ENCODE measurements at regions not wholly inside any gene's neighbourhood (a gene's known extent, or its start where the extent isn't known, plus 50 kb on each side); places are given as distances from the start of the nearest gene placed in this dataset.
"Not testable (repeated sequence)": the region's sequence is repeated elsewhere in the genome, so short reads cannot be mapped to it uniquely, and the experiment has no call there.

DNA sequence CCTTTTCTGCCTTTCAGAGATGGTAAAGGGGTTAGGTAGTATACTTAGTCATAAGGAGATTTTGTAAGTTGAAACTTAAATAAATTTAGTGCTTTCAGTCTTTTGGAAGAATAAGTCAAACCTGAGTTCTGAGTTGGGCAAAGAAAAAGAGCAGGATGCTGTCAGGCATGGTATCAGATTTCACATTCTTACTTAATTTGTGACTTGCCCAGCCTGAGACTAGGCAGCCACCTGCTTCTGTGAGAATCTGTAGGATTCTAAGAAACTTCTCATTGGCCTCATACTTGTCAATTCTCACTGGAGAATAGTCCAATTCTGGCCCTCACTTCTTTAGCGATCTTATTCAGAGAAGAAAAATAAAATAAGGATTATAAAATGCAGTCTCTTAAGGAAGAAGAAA, 577.5 kb downstream of the DIPK2A start:
- no peak for DNase-seq

DNA sequence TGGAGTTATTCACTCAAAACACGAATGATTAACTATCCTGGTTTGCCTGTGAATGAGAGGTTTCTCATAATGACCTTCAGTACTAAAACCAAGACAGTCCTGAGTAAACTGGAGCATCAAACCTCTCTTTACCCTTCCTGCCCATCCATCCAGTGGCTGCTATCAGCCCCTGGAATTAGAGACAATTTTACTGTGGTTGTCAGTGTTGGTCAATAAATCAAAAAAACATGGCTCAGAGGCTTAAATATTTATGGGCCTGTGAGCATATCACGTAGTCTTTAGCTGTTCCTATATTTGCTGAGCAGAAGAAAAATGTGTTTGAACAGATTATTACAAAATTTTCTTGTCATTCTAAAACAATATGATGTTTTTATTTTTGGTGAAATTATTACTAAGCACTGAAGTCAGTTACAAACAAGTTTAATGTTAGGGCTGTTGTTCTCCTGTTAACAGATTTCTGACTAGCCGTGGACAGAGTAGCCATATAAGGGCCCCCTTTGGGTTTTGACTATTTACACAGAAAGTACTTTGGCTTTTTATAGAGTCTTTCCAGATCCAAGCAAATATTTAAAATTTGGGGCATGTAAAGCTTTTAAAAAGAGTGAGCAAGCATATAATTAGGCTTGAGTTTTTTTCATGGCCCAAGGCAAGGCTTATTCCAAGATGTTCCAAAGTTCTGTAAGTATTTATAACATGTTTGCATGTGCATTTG, 580.9 kb downstream of the DIPK2A start:
- no peak for DNase-seq

DNA sequence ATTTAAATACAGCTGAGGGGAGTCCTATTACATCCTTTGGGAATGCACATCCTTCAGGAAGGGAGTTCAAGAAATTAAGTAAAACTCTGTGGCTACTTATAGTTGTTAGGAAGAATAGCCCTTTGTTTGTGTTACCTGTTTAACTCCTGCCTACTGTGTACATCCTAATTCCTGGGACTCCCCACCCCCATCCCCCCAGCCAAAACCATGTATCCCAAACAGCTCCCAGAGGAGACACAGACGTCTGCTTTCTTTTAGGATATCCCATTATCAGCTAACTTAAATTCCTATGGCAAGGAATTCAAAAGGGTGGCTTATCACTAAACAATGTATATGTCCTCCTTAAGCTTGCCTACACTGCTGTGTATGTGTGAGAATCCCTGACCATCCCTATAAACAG, 581.7 kb downstream of the DIPK2A start:
- DNase-seq = no peak

DNA sequence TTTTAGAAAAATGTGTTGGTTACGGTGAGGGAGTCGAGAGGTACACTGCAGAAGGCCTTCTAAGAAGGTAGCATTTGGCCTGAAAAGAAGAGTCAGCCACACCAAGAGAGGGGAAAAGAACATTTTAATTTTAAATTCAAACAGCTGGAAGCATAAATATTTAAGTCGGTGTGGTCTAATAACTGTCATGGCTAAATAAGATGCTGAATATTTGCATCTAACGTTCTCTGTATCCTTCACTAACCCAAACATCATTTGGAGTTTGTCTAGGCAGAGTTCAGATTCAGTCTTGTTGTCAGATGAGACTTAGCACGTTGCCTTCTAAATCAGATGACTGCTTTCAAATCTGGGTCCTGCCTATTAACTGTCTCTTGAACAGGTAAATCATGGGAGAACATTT, 583.3 kb downstream of the DIPK2A start:
- no peak for DNase-seq

DNA sequence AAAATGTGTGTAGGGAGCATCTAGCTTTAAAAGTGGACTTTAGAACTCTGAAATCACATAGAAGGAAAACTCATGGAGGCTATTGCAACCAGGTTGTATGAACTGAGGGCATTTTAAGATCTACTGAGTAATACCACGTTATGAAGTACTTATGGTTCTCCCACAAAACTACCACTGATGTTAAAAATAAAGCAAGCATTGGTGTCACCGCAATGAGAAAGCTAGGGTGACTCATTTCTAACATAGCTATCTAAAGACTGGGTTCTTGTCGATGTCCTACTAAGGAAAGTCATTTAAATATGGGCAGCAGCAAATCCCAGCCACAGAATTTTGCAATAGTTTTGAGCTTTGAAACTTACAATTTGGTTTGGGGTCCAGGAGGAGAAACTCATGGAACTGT, 584.8 kb downstream of the DIPK2A start:
- DNase-seq = no peak

DNA sequence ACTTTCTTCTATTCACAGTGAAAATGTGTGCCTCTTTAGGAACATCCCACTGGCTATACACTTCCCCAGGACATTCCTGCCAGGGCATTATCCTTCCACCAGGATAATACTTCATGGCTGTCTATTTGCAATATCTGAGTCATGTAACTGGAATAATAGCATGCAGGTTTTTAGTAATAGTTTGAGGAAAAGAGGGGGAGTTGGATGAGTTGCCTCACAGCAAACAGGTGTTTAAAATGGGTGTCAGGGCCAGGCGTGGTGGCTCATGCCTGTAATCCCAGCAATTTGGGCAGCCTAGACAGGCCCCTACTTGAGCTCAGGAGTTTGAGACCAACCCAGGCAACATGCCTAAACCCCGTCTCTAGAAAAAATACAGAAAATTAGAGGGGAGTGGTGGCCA, 585.9 kb downstream of the DIPK2A start:
- DNase-seq = no peak

DNA sequence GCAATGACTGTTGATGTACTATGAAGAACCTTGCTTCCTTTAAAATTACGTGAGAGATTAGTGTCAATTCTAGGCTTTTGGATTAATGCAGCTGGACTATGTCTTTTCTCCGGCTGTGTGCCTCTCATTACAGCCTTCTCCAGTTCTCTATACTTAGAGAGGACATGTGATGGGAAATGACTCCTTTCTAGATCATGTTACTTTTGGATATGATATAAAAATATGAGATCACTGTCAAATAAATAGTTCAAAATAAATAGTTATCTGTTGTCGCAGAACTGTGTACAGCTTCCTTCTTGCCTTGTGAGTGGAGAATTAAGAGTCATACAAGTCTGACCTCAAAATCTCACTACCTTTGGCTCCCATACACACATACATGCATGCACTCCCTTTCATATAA, 592.4 kb downstream of the DIPK2A start:
- no peak for DNase-seq

DNA sequence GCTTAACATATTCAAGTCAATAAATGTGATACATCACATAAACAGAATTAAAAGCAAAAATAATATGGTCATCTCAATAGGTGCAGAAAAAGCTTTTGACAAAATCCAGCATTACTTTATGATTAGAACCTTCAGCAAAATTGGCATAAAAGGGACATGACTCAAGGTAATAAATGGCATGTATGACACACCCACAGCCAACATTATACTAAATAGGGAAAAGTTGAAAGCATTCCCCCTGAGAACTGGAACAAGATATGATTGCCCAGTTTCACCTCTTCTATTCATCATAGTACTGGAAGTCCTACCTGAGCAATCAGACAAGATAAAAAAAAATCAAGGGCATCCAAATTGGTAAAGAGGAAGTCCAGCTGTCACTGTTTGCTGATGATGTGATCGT, 594.7 kb downstream of the DIPK2A start:
- DNase-seq = no peak

DNA sequence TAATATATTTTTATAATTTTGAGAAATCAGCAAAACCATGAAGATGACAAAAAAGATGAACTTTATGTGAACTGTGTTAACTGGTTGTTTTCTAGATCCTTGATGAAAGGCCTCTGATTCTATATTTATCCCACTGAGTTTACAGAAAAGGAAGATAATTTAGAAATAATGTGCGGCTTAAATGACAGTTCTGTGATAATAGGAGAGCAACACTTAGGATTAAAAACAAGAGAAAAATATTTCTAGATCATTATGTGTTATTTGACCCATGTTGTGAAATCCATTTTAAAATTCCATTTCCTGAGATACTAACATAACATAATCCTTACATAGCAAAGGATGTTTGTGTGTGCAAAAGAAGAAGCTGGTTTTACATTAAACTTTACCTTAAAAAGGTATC, 598.0 kb downstream of the DIPK2A start:
- DNase-seq = no peak

DNA sequence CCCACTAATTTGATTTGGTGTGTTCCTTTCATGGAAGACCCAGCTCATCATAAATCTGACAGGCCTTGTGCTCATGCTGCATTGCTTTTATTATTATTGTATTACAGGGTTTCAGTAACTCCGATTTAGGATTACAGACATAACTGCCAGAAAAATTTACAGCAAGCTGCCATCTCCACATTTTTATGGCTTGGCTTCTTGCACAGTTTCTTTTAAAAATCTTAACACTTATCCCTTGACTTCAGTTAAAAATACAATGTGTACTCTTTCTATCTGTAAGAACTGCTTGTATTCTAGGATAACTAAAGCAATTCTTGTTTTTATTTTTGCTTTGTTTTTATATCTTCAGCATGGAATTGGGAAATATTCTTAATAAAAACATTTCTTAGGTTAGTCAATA, 612.2 kb downstream of the DIPK2A start:
- no peak for DNase-seq

DNA sequence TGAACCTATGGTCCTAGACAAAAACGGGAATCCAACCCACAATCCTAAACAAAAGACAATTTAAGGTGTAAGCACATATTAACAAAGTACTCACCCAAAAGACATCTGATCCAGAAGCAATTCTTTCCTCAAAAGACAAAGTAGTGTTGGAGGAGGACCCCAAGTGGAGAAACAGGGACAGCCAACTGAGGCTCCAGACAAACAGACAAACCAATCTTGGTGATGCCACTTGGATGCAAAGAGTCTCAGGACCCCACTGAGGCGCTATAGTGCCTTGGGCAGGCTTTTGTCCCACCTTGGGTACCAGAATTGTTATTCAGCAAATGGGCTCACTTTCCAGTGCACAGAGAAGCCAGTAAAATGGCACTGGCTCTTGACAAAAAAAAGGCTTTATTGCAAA, 613.8 kb downstream of the DIPK2A start:
- no peak for DNase-seq

DNA sequence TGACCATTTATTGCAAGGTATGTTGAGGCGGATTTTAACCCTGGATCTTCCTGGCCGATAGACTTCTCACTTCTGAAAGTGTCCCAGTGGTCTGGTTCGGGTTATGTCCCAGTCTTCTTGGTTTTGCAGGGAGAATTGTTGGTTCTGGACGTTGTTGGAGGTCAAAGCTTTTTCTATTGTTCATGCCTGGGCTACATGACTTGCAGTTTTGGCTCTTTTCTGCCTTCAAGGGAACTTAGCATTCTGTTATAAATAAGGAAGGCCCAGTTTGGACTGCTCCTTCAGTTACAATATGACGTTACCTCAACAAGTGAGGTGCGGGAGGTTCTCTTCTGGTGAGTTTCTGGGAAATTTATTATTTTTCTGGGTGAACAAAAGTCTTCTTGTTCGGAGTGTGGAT, 614.3 kb downstream of the DIPK2A start:
- no peak for DNase-seq

DNA sequence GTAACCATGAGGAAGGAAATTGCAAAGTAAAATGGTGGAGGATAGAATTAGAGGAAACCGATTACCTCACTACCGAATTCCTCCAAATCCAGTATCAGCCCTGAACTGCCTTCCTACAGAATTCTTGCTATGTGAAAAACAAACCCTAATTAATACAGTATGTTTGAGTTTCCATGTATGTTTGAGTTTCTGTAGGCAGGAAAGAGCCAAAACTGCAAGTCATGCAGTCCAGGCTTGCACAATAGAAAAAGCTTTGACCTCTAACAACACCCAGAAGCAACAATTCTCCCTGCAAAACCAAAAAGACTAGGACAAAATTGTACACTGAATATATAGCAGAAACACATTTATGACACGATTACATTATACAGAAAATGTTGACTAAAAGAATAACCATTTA, 614.8 kb downstream of the DIPK2A start:
- DNase-seq = no peak

DNA sequence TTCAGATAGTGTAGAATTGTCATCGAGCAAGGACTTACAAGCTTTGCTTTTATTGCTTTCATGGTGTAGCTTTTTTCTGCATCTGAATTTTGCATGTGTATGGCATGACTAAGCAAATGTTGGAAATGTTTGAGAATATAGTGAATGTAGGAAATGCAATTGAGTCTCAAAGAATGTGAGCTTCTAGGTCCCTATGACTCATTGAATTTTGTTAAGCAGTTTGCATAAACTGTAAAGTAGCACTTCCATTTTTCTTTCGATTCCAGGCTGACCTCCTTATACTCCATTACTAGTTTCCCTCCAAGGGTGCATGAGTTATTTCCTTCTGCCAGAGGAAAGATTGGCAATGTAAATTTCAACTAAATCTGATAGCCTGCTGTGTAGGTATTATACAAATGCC, 619.2 kb downstream of the DIPK2A start:
- no peak for DNase-seq

DNA sequence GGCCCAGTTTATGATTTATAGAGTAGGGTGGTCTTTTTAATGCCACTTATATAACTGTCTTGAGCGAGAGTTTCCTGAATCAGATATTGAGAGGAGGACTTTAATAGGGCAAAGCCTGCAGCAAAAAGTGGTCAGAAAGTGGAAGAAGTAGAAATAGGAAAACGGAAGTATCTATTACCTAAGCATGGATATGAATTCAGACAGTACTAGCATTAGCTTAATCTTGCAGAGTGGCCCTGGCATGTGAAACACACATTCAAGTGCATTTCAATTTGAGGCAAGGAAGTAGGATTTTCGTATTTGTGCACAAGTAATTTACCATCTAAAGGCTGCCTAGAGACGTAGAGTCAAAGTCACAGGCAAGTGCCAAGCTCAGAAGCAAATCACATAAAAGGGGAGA, 622.3 kb downstream of the DIPK2A start:
- DNase-seq = no peak

DNA sequence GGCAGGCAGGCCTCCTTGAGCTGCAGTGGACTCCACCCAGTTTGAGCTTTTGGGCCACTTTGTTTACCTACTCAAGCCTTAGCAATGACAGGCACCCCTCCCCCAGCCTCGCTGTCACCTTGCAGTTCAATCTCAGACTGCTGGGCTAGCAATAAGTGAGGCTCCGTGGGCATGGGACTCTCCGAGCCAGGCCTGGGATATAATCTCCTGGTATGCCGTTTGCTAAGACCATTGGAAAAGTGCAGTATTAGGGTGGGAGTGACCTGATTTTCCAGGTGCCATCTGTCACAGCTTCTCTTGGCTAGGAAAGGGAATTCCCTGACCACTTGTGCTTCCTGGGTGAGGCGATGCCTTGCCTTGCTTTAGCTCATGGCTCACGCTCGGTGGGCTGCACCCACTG, 648.6 kb downstream of the DIPK2A start:
- DNase-seq = not testable (repeated sequence)

DNA sequence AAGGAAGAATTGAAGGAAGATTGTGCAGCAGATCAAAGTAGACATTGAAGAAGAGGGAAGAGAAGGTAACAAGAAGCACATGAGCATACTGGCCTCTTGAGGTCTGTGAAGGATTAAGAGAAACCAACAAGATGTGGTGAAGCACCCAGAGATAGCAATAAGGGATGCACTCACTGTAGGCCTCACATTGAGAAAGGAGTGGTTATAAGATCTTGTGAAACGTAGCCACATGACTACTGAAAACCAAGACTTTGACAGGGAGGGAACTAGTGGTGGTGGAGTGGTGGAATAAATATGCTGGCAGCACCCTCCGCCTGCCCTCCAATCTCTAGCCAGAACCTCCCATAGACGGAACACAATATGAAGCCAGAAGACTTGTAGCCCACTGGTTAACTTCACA, 651.2 kb downstream of the DIPK2A start:
- DNase-seq = no peak

DNA sequence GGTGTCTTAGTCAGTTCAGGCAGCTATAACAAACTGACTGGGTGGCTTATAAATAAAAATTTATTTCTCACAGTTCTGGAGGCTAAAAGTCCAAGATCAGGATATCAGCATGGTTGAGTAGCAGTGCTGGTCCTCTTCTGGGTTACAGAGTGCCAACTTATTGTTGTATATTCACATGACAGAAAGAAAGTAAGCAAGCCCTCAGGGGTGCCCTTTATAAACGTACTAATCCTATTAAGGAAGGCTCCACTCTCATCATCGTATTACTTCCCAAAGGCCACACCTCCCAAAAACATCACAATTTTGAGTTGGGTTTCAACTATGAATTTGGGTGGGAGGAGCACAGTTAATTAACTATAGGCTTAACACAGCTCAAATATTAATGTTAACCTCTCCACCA, 653.0 kb downstream of the DIPK2A start:
- DNase-seq = no peak

DNA sequence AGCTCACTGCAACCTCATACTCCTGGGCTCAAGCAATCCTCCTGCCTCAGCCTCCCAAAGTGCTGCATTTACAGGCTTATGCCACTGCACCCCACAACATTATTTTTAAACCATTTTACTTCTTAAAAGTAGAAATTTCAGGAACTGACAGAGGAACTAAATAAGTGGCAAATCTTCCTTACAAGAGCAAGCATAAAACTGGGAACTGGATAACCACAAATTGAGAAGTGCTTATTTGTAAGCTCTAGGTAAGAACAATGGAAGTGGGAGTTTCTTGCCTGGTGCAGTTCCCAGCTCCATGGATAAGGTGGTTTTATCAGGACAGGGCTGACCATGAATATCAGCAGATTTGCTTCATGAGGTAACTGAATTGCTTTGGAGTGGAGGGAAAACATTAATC, 655.2 kb downstream of the DIPK2A start:
- DNase-seq = no peak

DNA sequence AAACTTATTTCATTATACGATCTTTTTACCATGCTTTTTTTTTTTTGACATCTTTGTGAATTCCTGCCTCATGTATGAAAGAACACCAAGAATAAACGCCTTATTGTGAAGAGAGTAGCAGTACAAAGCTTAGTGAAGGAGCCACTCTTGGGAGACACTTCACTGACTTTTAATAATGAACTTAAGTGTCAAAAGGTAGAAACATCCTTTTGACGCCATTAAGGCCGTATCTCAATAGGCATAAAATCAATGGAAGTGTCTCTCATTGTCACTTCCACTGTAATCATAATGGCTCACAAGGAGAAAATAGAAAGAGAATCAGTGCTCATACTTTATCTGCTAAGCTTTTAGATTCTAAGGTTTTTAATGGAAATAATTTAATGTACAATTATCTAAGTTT, 657.8 kb downstream of the DIPK2A start:
- no peak for DNase-seq

DNA sequence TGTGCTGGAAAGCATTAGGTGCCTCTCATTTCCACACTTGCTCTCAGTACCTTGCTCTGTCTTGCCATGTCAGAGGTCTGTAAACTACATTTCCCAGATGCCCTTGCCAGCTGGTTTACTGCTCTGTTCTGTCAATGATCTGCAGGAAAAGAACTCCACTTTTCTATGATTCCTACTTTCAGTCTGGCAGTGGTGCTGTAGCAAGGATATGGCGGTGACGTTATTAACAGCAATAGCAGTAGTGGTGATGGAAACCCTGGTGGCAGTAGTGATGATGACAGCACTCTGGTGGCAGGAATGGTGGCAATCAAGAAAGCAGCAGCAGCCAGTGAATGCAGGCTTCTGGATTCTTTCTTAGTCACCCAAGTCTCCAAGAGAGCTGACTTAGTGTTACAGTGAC, 665.2 kb downstream of the DIPK2A start:
- no peak for DNase-seq

DNA sequence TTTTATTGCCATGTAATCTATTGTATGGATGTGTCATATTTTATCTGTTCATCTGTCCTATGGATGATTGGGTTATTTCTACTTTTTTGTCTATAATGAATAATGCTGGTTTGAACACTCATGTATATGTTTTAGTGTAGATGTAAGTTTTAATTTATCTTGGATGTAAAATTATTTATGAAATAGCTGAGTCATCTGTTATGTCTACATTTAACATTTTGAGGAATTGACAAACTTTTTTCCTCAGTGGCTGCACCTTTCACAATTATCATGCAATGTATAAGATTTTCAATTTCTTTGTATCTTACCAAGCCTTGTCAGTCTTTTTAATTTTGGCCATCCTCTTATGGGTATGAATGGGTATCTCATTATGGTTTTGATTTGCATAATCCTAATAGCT, 666.4 kb downstream of the DIPK2A start:
- DNase-seq = no peak

DNA sequence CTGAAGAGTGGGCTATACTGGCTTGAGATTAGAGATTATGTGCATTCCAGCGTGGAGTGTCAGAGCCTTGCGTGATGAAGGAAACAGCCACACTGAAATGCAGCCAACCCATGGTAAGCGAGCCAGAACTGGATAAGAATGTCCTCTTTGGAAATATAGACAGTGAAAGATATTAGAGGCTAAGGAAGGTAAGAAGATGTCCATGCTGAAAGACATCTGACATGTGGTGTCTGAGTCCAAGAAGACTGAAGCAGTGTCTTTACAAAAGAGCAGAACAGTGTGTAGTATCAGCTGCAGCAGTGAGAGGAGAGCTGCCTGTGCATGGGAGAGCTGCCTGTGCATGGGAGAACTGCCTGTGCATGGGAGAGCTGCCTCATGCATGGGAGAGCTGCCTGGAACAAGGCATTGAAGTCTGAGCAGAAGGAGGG, 672.2 kb downstream of the DIPK2A start:
- no peak for DNase-seq

DNA sequence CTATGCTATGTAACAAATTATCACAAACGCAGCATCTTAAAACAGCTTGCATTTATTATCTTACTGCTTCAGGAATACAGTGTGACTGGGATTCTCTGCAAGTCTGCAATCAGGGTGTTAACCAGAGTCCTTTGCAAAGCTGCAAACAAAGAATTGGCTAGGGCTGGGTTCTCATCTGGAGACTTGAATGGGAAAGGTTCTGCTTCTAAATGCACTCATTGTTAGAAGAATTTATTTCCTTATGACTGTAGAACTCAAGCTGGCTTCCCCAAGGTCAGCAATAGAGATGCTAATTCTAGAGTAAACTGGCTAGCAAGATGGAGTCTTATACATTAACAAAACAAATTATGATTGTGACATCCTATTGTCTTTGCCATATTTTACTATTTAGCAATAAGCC, 673.7 kb downstream of the DIPK2A start:
- DNase-seq = no peak

DNA sequence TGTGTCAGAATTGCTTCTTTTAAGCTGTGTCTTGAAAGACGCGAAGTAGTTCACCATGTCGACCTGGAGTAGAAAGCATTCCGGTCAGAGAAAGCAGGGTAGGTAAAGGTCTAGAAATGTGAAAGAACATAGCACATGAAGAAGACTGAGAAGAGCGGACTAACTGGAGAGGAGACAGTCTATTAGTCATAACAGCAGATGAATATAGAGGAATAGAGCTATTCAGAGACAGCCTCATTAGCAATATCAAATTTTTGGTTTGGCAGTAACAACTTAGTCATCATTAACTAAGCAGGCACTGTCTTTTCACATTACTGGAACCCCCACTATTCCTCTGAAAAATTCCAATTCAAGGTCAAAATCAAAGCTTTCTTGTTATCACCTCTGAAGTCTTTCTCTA, 678.8 kb downstream of the DIPK2A start:
- DNase-seq = no peak

DNA sequence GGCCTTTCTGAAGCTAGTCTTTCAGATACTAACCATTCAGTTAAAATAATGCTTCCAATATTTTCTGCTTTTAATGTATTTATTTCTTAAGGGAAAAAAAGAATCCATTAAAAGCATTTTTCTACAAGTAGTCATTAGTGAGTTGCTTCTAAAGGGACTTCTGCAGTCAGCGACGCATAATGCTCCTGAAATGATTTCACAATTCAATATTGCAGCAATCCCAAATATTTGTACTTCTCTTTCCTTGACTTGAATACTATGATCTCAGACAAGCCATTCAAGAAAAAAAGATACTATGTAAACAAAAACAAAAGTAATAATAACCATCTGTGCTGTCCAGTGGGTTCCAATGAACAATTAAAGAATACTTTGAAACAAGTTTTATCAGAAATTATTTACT, 681.0 kb downstream of the DIPK2A start:
- no peak for DNase-seq

Measured in NCI-H526 treated with DMSO at 0.1 percent for 48 hours (cell line).